ENCODE measurements at regions not wholly inside any gene's neighbourhood (a gene's known extent, or its start where the extent isn't known, plus 50 kb on each side); places are given as distances from the start of the nearest gene placed in this dataset.

DNA sequence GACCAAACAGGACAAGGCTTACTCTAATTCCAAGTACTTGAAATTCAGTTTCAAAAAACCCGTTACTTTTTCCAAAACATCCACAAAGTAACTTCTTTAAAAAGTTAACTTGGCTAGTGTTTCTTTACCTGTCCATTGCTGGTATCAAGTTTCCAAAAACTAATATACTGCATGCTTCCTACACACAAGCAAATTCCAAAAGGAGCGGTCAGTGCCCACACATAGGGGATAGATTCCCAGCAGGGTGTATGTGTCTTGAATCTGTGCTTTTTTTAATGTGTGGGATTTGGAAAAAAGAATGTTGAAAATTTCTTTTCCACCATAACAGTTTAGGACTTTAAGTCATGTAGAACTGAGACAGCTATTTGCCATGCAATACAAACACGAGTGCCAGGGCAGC lies 367.8 kb upstream of the SOX9 start:
- DNase-seq (ENCODE audit: insufficient read length, low spot score), result no peak
- no peak for FAIRE-seq
- TF ChIP-seq POLR2AphosphoS5 (IDR thresholded peaks at IDR 0.05; ENCODE audit: low read depth, low read length), result no peak
- TF ChIP-seq POU2F2 (IDR thresholded peaks at IDR 0.05; ENCODE audit: low read depth, low read length), result no peak
- TF ChIP-seq SPI1 (IDR thresholded peaks at IDR 0.05; ENCODE audit: low read depth, low read length), result no peak
- no peak for TF ChIP-seq POLR2A (IDR thresholded peaks at IDR 0.05; ENCODE audit: low read depth, low read length)
- no peak for TF ChIP-seq PAX5 (IDR thresholded peaks at IDR 0.05; ENCODE audit: insufficient read depth, low read length, severe bottlenecking)
- TF ChIP-seq TAF1 (IDR thresholded peaks at IDR 0.05; ENCODE audit: low read depth, low read length), result no peak

DNA sequence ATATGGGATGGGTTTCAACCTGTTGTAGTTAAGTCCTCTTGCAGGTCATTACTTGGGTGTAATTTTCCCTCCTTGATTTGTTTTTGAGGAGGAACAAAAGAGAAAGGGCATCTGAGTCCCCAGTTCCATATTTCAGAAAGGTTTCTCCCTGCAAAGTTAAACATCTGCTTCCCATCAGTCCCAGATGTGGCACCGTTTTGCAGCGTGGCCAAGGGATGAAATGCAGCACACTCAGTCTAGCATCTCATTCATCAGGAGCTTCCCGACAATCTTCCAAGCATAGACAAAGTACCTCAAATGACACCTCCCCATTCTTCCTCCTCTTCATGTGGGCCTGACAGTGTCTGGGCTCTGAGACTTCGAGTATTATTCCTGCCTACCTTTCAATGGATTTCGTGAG lies 363.7 kb upstream of the SOX9 start:
- FAIRE-seq, result no peak
- DNase-seq (ENCODE audit: insufficient read length, low spot score), result no peak

DNA sequence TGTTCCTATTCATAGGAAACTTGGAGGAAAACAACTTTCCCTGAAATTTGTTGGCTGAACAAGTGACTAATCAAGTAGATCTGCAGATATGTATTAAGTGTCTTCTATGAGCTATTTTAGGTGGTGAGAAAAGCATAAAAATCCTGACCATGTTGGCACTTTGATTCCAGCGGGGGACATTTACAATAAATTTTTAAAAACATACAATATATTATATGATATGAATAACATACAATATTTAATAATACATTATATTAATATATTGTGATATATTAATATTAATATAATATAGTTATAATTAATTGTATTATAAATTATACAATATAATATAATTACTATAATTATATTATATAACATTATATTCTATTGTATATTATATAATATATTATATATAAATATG lies 362.9 kb upstream of the SOX9 start:
- DNase-seq (ENCODE audit: insufficient read length, low spot score) (no peak), FAIRE-seq (no peak)
- no peak for TF ChIP-seq POLR2A (IDR thresholded peaks at IDR 0.05; ENCODE audit: low read depth, low read length)
- no peak for TF ChIP-seq POLR2AphosphoS5 (IDR thresholded peaks at IDR 0.05; ENCODE audit: low read depth, low read length)
- no peak for TF ChIP-seq PAX5 (IDR thresholded peaks at IDR 0.05; ENCODE audit: insufficient read depth, low read length, severe bottlenecking)

More for the DNA sequence above, 363.7 kb upstream of the SOX9 start:
- no peak for TF ChIP-seq TAF1 (IDR thresholded peaks at IDR 0.05; ENCODE audit: low read depth, low read length)
- no peak for TF ChIP-seq POU2F2 (IDR thresholded peaks at IDR 0.05; ENCODE audit: low read depth, low read length)
- TF ChIP-seq PAX5 (IDR thresholded peaks at IDR 0.05; ENCODE audit: insufficient read depth, low read length, severe bottlenecking), result no peak
- no peak for TF ChIP-seq POLR2A (IDR thresholded peaks at IDR 0.05; ENCODE audit: low read depth, low read length)
- TF ChIP-seq SPI1 (IDR thresholded peaks at IDR 0.05; ENCODE audit: low read depth, low read length), result no peak
- TF ChIP-seq POLR2AphosphoS5 (IDR thresholded peaks at IDR 0.05; ENCODE audit: low read depth, low read length), result no peak

DNA sequence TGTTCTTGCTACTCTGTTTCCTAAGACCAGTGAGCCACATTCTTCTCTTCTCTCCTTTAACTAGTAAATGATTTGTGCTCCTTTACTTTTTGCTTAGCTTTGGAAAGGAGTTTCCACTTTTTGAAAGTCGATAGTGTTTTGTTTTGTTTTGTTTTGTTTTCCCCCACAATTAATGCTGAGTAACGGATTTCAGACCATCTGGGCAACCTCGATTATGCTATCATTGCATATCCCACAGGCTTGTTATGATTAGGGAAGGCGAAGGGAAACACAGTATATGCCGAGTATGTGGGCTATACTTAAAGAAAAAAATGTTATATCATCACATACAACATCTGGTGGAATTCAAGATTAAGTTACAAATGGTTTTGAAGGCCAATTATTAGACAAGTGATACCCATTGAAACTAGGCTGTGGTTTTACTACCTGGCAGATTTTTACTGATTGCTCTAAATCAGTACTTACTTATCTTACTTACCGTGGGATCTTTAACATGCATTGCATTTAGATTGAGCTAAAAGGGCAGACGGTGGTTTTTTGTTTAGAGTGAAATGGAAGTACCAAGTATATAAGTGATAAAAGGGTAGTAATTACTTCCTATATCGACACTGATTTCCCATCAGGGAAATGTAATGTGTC lies 361.3 kb upstream of the SOX9 start:
- DNase-seq (ENCODE audit: insufficient read length, low spot score) (no peak), FAIRE-seq (no peak)
- no peak for TF ChIP-seq POLR2A (IDR thresholded peaks at IDR 0.05; ENCODE audit: low read depth, low read length)
- TF ChIP-seq POU2F2 (IDR thresholded peaks at IDR 0.05; ENCODE audit: low read depth, low read length), result no peak
- TF ChIP-seq POLR2AphosphoS5 (IDR thresholded peaks at IDR 0.05; ENCODE audit: low read depth, low read length), result no peak
- TF ChIP-seq PAX5 (IDR thresholded peaks at IDR 0.05; ENCODE audit: insufficient read depth, low read length, severe bottlenecking), result no peak
- no peak for TF ChIP-seq TAF1 (IDR thresholded peaks at IDR 0.05; ENCODE audit: low read depth, low read length)
- no peak for TF ChIP-seq SPI1 (IDR thresholded peaks at IDR 0.05; ENCODE audit: low read depth, low read length)

DNA sequence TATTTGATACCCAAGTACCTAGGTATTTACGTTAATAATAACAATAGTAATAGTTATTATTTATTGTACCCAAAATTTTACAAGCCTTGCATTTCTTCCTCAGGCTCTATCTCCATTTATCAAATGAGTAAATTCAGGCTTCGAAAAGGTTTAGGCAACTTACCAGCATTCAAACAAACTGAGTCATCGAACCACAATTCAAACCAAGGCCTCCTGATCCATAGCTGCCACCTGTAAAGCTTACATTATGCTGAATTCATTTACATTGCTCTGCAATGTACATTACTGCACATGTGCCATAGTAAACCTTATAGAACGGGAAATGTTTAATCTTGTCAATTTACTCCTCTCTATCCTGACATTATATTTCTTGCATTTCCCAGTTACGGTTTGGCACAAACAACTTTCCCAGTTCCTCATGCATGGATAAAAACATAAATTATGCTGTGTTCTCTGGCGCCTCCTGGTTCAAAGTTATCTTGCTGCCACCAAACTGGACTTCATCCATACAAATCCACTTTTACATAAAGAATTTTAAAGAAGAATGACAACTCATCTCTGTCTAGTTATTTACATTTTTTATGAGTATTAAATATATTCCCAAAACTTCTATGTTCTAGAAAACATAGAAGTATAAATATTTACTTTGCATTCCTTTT lies 360.6 kb upstream of the SOX9 start:
- no peak for DNase-seq (ENCODE audit: insufficient read length, low spot score)
- TF ChIP-seq POLR2AphosphoS5 (IDR thresholded peaks at IDR 0.05; ENCODE audit: low read depth, low read length) (no peak), SPI1 (IDR thresholded peaks at IDR 0.05; ENCODE audit: low read depth, low read length) (no peak), PAX5 (IDR thresholded peaks at IDR 0.05; ENCODE audit: insufficient read depth, low read length, severe bottlenecking) (no peak), POLR2A (IDR thresholded peaks at IDR 0.05; ENCODE audit: low read depth, low read length) (no peak), POU2F2 (IDR thresholded peaks at IDR 0.05; ENCODE audit: low read depth, low read length) (no peak), TAF1 (IDR thresholded peaks at IDR 0.05; ENCODE audit: low read depth, low read length) (no peak)
- FAIRE-seq, result no peak

DNA sequence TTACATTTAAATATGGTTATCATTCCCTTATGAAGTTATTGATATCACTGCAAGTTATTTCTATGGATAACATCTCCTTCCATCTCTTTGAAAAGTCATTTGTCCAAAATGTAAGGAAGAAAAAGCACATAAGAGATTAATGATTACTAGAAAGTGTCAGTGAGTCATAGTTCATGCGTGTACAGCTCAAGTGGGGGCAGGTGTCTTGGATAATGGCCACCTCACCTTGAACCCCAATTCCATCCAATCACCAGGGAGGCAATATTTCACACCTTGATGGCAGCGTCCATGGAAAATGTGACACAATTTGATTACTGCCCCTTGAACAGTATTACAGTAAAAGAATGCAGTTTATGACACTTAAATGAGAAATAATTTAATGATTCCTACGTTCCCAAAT lies 358.3 kb upstream of the SOX9 start:
- no peak for TF ChIP-seq SPI1 (IDR thresholded peaks at IDR 0.05; ENCODE audit: low read depth, low read length)
- TF ChIP-seq POLR2A (IDR thresholded peaks at IDR 0.05; ENCODE audit: low read depth, low read length), result no peak
- TF ChIP-seq POU2F2 (IDR thresholded peaks at IDR 0.05; ENCODE audit: low read depth, low read length), result no peak
- no peak for TF ChIP-seq PAX5 (IDR thresholded peaks at IDR 0.05; ENCODE audit: insufficient read depth, low read length, severe bottlenecking)
- no peak for TF ChIP-seq POLR2AphosphoS5 (IDR thresholded peaks at IDR 0.05; ENCODE audit: low read depth, low read length)
- TF ChIP-seq TAF1 (IDR thresholded peaks at IDR 0.05; ENCODE audit: low read depth, low read length), result no peak
- DNase-seq (ENCODE audit: insufficient read length, low spot score), result no peak
- FAIRE-seq, result no peak

DNA sequence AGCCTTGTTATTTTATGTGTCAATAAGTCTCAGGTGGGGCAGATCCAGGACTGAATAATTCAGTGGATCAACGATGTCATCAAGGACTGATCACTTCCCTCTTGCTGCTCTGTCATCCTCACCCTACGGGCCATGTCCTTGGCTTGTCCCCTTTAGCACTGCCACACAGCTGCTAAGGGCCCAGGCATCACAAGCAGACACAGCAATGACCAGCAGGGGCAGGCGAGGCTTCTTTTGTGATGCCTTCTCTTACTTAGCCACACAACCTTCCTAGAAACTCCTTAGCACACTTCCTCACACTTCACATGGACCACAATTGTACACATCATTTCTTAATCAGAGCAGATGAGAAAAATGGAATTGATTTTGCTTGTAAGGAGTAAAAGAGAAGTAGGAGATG lies 356.3 kb upstream of the SOX9 start:
- TF ChIP-seq PAX5 (IDR thresholded peaks at IDR 0.05; ENCODE audit: insufficient read depth, low read length, severe bottlenecking) (no peak), TAF1 (IDR thresholded peaks at IDR 0.05; ENCODE audit: low read depth, low read length) (no peak), POLR2AphosphoS5 (IDR thresholded peaks at IDR 0.05; ENCODE audit: low read depth, low read length) (no peak), SPI1 (IDR thresholded peaks at IDR 0.05; ENCODE audit: low read depth, low read length) (no peak)
- DNase-seq (ENCODE audit: insufficient read length, low spot score) (no peak), FAIRE-seq (no peak)

DNA sequence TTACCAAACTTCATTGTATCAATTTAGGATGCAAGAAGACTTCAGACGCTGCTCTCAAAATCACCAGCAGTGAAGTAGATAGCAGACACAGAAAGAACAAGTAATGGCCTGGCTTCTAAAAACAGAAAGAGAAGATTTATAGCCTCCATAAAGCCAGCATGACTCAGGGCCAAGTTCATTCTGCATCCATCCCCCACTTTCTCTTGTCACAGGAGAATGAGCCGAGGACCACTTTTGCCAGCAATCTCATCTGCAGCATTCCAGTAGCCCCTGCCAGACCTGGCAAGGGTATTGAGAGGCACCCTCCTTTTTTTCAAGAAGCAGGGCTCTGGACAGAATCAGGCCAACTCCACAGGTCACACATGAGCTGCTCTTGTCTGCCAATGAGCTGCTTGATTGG lies 355.4 kb upstream of the SOX9 start:
- FAIRE-seq (no peak), DNase-seq (ENCODE audit: insufficient read length, low spot score) (no peak)
- TF ChIP-seq POU2F2 (IDR thresholded peaks at IDR 0.05; ENCODE audit: low read depth, low read length) (no peak), TAF1 (IDR thresholded peaks at IDR 0.05; ENCODE audit: low read depth, low read length) (no peak), POLR2A (IDR thresholded peaks at IDR 0.05; ENCODE audit: low read depth, low read length) (no peak), PAX5 (IDR thresholded peaks at IDR 0.05; ENCODE audit: insufficient read depth, low read length, severe bottlenecking) (no peak), SPI1 (IDR thresholded peaks at IDR 0.05; ENCODE audit: low read depth, low read length) (no peak), POLR2AphosphoS5 (IDR thresholded peaks at IDR 0.05; ENCODE audit: low read depth, low read length) (no peak)

DNA sequence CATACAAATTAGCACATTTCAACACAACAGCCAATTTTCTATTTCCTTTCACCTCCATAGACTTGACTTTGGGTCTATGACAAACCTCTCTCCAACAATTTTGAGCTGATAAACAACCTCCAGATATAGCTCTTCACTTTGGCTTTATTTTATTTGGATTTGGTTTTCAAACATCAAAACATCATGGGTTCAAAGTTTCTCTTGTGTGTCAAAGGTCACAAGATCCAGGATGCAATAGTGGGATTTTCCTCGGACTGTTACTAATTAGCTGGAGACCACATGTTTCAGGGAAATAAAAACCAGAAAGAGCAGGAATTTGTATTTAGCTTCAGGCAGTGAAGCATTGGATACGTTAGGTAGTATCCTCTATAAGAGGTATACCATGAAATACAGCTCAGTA lies 351.0 kb upstream of the SOX9 start:
- no peak for DNase-seq (ENCODE audit: insufficient read length, low spot score)
- TF ChIP-seq TAF1 (IDR thresholded peaks at IDR 0.05; ENCODE audit: low read depth, low read length) (no peak), SPI1 (IDR thresholded peaks at IDR 0.05; ENCODE audit: low read depth, low read length) (no peak), PAX5 (IDR thresholded peaks at IDR 0.05; ENCODE audit: insufficient read depth, low read length, severe bottlenecking) (no peak), POU2F2 (IDR thresholded peaks at IDR 0.05; ENCODE audit: low read depth, low read length) (no peak), POLR2AphosphoS5 (IDR thresholded peaks at IDR 0.05; ENCODE audit: low read depth, low read length) (no peak), POLR2A (IDR thresholded peaks at IDR 0.05; ENCODE audit: low read depth, low read length) (no peak)
- no peak for FAIRE-seq
